ENCODE measurements at regions not wholly inside any gene's neighbourhood (a gene's known extent, or its start where the extent isn't known, plus 50 kb on each side); places are given as distances from the start of the nearest gene placed in this dataset.
A peak's percentile ranks its signal among the peaks of the same experiment; 100 is the strongest.
"Not testable (repeated sequence)": the region's sequence is repeated elsewhere in the genome, so short reads cannot be mapped to it uniquely, and the experiment has no call there.

DNA sequence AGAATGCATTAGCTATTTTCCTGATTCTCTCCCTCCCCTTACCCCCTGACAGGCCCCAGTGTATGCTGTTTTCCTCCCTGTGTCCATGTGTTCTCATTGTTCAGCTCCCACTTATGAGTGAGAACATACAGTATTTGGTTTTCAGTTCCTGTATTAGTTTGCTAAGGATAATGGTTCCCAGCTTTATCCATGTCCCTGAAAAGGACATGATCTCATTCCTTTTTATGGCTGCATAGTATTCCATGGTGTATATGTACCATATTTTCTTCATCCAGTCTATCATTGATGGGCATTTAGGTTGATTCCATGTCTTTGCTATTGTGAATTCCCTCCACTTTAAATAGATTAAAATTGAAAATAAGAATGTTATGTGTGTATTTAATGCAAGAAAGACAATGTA lies 89.9 kb upstream of the CREB1 start:
- not testable (repeated sequence) for DNase-seq

DNA sequence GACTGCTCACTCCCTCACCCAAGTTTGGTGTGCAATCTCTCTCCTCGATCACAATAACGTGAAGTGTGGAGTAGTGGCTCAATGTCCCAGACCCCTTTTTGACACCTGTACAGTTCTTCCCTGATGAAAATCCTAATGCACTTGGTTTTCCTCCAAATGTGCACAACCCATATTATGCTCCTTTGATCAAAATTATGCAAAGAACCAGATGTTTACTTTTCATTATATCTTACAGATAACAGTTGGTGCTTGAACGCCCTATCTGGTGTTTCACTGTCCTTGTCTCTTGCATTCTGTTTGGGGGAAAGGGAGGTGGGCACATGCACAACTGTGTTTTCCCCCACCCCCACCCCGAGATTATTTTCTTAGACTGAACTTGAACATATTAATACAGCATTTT lies 85.0 kb upstream of the CREB1 start:
- DNase-seq: no peak

DNA sequence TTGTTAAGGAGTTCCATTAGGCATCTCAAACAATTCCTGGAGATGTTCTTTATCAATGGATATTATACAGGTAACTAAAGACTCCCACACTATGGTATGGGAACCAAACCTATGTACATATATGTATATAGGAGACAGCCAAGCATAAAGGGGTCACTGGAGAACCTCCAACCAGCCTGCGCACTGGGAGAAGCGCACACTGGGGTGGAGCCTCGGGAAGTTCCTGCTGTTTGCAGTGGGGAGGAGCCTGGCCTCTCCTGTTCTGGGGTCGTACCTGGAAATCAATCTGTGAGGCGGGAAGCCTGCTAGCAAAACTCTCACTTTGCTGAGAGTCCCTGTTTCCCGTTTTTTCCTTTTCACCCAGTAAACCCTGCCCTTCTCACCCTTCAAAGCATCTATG lies 83.1 kb upstream of the CREB1 start:
- no peak for DNase-seq

DNA sequence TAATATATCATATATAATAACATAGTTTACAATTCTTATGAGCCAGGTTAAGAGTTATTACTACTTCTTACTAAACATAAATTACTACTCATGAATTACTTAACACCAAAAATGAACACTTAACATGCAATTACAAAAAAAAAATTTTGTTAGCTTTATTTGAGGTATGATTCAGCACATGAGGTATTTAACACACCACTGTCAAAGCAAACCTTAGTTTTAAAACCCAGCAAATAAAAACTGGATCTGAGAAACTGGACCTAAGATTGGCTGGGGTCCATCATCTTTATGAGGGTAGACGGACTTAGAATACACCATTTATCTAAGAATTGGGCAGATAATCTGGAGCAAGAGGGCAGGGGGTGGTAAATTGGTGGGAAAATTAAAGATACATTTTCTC lies 81.8 kb upstream of the CREB1 start:
- no peak for DNase-seq

DNA sequence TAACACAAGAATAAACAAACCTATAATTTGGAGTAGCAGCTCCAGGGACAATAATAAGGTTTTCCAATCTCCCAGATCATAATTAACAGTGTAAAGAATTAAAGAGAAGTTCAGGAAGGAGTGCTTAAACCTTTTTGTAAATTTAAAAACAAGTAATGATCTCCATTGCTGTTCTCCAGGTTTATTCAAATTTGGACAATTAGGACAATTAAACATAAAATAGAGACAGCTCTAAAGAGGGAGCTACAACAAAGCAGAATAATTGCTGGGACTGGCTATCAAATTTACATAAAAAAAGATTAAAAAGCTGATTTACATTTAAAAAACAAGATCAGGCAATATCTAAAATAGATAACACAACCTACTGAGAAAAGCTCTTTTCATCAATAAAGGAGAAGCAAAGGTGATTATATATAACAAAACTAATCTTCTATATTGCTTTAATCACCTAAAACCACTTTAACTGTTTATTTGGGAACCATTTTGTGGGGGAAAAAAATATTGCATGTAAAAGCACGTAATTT lies 80.1 kb upstream of the CREB1 start:
- no peak for DNase-seq

DNA sequence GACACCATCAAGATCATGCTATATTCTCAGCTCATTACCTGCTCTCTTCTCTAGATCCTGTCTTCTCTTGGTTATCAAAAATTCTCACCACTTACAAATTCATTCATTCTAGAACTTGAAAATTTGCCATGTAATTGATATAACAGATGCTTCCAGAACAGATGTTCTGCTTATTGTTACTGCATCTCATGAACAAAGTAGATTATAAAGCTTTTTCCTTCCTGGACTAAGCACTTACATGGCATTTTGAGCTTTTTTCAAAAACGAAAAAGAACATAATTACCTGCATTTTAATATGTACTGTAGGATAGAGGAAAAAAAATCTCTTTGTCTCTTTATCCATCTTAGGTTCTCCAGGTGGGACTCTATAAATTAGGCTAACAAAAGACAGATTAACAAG lies 79.6 kb upstream of the CREB1 start:
- no peak for DNase-seq

DNA sequence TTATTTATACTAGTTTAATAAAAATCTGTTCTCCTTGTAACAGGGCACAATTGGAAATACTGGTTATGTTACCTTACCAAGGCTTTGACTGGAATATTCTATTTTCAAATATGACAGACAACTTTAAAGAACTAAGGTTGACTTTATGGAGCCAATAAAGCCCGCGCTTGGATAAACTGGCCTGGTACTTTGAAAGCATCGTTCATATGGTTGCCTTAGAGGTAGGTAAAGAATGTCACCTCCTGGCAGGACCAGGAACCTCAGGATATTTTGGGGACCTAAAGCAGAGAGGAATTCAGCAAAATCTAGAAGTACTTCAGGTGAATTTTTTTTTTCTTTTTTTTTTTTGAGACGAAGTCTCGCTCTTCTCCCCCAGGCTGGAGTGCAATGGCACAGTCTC lies 71.2 kb upstream of the CREB1 start:
- DNase-seq: no peak

DNA sequence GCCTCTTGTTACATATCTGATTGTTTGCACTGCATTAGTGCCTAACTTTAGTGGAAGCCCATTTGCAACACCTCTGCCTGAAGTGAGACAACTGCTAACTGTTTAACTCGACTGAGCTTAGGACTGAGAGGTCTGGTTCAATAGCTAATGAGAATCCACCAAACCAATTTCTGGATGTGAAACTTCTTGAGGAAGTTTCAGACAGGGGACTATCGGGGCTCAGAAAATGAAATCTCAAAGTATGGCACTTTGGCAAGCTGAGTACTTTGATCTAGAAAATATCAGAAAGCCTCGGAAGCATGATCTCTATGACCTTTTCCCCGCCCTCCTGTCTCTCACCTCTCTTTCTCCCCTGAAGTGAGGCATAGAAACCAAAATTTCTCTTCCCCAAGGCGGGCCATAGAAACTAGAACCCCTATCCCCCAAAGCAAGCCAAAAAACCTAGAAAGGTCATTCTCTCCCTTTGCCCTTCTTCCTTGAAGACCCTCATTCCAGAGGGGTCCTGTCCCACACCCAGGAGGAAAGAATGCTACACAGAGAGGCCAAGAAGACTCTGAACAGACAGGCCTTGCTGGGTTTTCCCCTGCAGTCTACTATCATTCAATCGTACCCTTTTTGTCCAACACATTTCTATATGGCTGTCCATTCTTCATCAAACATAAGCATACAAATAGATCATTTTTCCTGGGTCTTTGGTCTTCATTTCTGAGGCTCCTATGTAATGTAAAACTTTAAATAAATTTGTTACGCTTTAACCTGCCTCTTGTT lies 69.6 kb upstream of the CREB1 start:
- DNase-seq: no peak

DNA sequence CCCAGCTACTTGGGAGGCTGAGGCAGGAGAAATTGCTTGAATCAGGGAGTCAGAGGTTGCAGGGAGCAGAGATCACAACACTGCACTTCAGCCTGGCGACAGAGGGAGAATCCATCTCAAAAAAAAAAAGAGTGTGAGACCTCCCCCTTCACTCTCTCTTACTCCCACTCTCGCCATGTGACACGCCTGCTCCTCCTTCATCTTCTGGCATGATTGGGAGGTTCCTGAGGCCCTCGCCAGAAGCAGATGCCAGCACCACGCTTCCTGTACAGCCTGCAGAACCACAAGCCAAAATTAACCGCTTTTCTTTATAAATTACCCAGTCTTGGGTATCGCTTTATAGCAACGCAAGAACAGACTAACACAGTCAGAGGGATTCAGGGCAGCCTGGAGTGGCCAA lies 66.3 kb upstream of the CREB1 start:
- peak in 8 of 58 donors; percentile 6 to 30 (median 22) for DNase-seq

DNA sequence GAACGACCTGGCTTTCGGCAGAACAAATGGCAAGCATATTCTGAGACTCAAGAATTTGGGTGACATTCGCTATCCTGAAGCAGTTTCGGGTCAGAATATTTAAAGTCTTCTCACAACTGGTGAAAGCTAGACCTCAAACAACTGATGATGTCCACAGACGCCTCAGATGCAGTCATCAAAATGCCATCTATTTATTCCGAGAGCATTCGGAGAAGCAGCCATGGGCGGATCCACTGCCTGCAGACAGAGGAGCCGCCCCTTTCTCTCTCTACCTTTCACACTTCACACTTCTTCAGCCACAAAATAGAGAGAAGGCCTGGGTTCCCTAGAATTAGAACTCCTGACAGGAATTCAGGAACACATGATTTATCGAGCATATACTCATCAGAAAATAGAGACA lies 65.8 kb upstream of the CREB1 start:
- DNase-seq: no peak

DNA sequence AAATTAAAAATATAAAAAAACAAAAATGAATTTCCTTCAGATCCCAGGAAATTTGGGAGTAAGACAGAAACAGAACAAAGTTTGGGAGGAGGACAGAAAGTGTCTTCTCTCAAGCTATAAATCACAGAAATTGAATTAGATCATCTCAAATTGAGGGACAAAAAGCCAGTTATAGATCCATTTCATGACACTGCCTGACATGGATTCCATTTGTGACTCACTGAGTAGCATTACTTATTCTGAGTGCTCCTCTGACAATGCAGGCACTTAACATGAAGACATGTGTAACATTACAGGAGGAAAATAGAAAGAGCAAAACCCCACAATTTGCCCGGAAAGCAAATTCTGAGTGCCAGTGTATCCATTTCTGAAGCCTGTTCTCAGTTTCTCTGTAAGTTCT lies 63.9 kb upstream of the CREB1 start:
- DNase-seq: no peak

DNA sequence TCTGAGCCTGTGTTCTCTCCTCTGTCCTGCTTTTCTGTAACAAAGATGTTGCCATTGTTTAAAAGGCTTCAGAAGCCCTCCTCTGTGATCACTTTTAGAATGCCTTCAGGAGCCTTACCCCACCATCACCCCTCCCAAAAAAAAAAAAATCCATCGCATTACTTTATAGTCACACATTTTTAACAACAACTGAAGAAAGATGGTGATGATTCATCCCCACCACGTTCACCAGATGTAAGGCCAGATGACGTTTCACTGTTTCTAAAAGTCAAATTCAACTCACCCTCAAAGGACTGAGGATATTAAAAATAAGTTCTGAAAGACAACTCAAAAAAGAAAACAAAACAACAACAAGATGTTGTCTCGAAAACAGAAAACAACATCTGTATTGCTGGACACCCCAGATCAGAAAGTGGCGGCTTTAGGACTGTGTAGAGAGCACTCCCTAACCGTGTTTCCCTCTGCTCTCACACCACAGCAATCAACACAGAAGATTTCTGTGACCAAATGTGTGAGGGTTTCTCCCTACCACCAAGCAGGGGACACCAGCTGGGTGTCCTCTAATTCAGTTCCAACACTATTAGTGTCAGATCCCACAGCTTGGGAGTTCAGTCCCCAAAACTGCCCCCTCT lies 61.9 kb upstream of the CREB1 start:
- no peak for DNase-seq

DNA sequence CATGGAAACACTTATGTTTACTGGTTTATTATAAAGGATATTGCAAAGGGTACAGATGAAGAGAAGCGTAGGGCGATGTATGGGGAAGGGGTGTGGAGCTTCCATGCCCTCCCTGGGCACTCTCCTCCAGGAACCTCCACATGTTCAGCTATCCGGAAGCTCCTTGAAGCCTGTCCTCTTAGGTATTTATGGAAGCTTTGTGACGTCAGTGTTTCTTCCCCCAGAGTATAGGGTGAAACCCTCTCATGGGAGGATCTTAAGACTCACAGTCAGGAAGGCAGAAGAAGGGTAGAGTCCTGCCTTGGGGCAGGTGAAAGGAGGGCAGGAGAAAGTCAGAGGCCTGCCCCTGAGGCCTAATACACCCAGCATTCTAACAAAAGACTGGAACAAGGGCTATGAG lies 61.3 kb upstream of the CREB1 start:
- no peak for DNase-seq

DNA sequence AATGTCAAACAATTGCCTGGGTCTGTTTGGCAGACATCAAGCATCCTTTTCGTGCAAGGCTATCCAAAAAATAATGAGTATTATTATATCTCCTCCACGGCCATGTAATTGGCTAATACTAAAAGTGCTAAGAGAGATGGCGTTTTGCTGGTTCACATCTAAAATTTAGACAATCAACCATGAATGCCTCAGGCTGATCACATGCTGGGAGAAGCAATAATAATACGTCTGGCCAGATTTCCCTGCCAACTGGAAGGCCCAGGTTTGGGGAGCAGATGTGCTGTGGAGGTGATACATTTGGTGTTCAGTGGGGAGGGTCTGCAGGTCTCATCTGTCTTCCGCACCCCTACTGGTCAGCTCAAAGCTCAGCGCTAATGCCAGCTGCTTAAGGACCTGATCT lies 60.3 kb upstream of the CREB1 start:
- DNase-seq: no peak

DNA sequence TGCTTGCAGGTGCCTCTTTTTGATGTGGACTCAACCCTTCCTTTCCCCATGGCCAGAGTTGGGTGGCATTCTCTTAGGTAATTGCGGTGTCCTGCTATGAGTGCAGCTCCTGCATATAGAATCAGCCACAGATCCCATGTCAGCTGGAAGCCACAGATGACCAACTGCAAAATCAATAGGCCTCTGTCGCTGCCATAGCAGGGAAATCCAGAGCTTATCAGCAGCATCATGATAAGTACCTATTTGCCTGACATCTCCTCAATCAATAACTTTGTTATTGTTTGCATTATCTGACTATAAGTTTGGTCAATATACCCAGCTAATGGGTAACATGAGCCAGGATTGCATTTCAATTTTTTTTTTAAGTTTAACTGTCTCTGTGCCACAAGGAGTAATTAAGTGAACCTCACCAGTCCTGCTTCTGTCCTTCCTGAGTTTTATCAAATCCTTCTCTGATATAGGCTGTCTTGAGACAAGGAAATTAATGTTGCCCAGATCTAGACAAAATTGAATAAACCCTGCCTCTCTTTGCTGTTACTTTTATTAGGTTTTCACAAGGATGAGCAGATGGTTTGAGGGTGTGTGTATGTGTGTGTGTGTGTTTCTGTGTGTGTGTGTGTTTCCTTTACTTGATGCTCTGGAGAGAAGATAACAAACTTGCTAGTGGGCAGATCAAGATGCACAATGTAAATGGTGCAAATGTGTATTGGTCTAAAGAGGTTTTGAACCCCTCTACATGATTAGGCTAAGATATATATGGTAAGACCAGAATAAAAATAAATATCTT lies 59.6 kb upstream of the CREB1 start:
- peak in 1 of 58 donors; percentile 10 for DNase-seq

DNA sequence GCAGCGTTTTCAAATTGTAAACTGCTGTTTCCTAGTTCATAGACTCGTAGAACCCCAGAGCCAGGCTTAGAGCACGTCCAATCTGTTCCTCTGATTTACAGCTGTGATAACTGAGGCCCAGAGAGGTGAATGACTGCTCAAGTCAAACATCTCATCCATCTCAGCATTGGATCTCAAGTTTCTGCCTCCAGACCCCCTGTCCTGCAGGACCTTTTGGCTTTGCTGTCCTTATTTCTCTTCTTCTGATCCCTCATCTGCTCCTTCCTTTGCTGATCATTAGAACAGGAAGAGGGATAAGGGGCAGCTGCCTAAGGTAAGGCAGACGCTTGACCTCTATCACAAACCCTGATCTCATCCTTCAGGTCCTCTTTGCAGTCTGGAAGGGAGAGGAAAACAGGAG lies 58.5 kb upstream of the CREB1 start:
- no peak for DNase-seq

DNA sequence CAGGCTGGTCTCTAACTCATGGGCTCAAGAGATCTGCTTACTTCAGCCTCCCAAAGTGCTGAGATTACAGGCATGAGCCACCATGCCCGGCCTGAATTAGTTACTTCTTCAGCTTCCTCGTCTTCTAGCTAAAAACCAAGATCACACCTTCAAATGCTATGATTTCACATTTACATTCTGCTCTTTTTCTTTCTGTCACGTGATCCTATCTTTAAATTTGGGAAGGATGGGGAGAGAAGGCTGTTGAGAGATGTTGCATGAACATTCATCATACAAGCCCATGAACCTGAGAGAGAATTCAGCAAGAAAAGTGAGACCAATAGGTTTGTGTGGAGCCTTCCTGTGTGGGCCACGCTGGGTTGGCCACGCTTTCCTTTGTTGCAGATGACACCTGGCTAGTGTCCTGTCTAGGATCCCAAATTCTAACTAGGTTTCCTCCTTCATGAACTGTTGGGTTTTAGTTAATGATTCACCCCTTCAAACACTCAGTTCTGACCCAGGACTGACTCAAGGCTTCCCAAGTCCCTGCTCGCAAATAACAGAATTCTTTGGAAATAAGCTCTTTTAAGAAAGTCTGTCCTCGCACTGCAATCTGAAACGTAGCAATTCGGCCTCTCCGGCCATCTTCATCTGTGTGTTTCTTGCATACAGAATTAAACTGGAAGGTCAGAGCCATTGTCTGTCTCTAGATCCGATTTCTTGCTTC lies 57.3 kb upstream of the CREB1 start:
- DNase-seq: peak in 2 of 58 donors; percentile 42 to 56

DNA sequence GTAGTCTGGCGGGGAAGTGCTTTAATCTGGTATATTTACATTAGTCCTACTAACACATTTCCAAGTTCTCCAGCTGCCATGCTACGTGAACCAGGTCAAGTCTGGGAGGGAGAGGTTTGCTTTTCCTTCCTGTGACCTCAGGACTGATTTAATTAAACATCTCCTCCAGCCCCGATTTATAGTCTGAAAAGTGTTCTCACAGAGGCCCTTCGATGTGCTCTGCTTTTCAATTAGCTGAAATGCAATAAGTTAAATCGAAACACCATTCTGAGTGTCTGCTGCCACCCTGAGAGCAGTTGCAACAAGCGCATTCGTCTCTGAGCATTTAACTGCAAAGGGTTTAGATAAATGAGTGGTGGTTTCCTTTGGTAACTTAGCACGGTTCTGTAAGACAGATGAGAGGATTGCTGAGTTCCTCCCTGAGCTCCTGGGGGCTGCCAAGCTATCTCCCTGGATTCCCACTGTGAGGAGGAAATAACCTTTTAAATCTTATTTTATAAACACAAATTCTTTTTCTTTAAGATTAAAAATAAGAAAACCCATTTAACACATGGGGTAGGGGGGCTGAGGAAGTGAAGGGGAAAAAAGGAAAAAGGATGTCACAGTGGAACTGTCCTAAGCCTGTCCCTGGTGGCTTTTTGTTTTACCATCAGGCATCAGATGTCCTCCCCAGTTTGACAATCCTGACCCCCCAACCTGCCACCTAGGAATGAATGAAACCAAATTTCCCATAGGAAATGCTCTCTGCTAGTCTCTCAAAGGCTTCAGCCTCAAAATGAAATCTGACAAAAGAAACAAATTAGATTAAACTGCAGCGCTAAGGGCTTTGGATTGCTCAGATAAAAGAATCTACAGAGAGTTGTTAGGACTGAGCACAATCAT lies 56.5 kb upstream of the CREB1 start:
- peak in 44 of 58 donors; percentile 3 to 89 (median 52) for DNase-seq

DNA sequence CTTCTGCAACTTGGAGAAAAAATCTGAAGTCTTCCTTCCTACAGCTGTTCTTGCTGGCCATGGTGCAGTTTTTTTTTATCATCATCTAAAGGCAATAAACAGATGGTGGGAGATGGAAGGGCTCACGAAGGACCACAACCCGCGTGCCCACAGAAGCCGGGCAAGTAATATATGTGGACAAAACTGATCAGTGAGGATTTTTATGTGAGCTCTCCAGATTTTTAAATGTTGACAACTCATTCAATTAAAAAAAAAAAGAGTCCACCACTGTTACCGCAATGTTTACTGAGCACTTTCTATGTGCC lies 55.9 kb upstream of the CREB1 start:
- no peak for DNase-seq

DNA sequence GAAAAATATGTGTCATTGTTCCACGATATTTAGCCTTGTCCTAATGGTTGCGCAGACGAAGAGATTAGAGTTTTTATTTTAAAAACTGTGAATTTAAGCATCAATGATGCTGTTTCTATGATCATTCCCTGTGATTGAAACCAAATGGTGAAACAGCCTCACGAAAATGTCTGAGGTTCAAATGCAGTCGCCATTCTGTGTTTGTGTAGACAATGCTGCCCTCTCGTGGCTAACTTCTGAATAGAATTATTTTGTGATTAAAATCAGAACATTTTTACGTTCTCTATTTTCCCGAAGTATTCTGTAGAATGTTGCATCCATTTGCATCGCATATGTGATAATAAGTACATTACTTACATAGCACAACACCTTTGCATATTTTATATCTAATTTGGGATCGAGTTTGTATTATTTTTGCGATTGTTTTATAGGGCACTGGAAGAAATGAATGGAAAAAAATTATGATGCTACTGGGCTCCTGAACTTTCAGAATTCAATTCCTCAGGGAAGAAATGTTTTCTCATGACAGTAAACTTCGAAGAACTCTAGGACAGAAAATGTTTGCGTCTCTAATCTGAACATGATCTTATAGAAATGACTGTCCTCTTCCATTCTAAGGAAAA lies 54.8 kb upstream of the CREB1 start:
- peak in 8 of 58 donors; percentile 7 to 46 (median 16) for DNase-seq

Data from anterior cingulate cortex (tissue), 58 donors.